ENCODE measurements at regions not wholly inside any gene's neighbourhood (a gene's known extent, or its start where the extent isn't known, plus 50 kb on each side); places are given as distances from the start of the nearest gene placed in this dataset.

GRCh38 chr10:8260645-8261044 lies 206.2 kb downstream of the GATA3 start (continued):
- TF ChIP-seq POU6F1 (CRISPR knock-in tag; IDR thresholded peaks at IDR 0.05; ENCODE audit: borderline replicate concordance, low read depth), result no peak
- TF ChIP-seq ZFP3 (CRISPR knock-in tag; IDR thresholded peaks at IDR 0.05), result no peak
- no peak for TF ChIP-seq PPARA (CRISPR knock-in tag; IDR thresholded peaks at IDR 0.05; ENCODE audit: borderline replicate concordance)

GRCh38 chr10:8262317-8262716 lies 207.8 kb downstream of the GATA3 start:
- TF ChIP-seq CSRNP3 (CRISPR knock-in tag; IDR thresholded peaks at IDR 0.05) (no peak), ZNF8 (CRISPR knock-in tag; IDR thresholded peaks at IDR 0.05) (peak; percentile 64)
- no peak for ATAC-seq

GRCh38 chr10:8269976-8270375 lies 215.5 kb downstream of the GATA3 start:
- ATAC-seq, result no peak
- TF ChIP-seq, protein P1, sequence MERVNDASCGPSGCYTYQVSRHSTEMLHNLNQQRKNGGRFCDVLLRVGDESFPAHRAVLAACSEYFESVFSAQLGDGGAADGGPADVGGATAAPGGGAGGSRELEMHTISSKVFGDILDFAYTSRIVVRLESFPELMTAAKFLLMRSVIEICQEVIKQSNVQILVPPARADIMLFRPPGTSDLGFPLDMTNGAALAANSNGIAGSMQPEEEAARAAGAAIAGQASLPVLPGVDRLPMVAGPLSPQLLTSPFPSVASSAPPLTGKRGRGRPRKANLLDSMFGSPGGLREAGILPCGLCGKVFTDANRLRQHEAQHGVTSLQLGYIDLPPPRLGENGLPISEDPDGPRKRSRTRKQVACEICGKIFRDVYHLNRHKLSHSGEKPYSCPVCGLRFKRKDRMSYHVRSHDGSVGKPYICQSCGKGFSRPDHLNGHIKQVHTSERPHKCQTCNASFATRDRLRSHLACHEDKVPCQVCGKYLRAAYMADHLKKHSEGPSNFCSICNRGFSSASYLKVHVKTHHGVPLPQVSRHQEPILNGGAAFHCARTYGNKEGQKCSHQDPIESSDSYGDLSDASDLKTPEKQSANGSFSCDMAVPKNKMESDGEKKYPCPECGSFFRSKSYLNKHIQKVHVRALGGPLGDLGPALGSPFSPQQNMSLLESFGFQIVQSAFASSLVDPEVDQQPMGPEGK (CRISPR knock-in tag; IDR thresholded peaks at IDR 0.05; ENCODE audit: borderline replicate concordance), result no peak
- TF ChIP-seq ZNF565 (CRISPR knock-in tag; conservative IDR thresholded peaks at IDR 0.05; ENCODE audit: low read depth) (no peak), CSRNP3 (CRISPR knock-in tag; IDR thresholded peaks at IDR 0.05) (no peak), SNAI2 (CRISPR knock-in tag; IDR thresholded peaks at IDR 0.05) (no peak)

GRCh38 chr10:8272794-8273425 lies 218.4 kb downstream of the GATA3 start:
- TF ChIP-seq ZNF8 (CRISPR knock-in tag; IDR thresholded peaks at IDR 0.05) (no peak), ZC3H10 (CRISPR knock-in tag; IDR thresholded peaks at IDR 0.05) (no peak), ISL1 (CRISPR knock-in tag; IDR thresholded peaks at IDR 0.05) (no peak), GLIS3 (CRISPR knock-in tag; IDR thresholded peaks at IDR 0.05) (no peak), PPARA (CRISPR knock-in tag; IDR thresholded peaks at IDR 0.05; ENCODE audit: borderline replicate concordance) (no peak), SNAI2 (CRISPR knock-in tag; IDR thresholded peaks at IDR 0.05) (no peak)
- TF ChIP-seq, protein P2, sequence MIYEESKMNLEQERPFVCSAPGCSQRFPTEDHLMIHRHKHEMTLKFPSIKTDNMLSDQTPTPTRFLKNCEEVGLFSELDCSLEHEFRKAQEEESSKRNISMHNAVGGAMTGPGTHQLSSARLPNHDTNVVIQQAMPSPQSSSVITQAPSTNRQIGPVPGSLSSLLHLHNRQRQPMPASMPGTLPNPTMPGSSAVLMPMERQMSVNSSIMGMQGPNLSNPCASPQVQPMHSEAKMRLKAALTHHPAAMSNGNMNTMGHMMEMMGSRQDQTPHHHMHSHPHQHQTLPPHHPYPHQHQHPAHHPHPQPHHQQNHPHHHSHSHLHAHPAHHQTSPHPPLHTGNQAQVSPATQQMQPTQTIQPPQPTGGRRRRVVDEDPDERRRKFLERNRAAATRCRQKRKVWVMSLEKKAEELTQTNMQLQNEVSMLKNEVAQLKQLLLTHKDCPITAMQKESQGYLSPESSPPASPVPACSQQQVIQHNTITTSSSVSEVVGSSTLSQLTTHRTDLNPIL (CRISPR knock-in tag; IDR thresholded peaks at IDR 0.05; ENCODE audit: low read depth), result no peak
- TF ChIP-seq, protein P1 (CRISPR knock-in tag; IDR thresholded peaks at IDR 0.05; ENCODE audit: borderline replicate concordance), result no peak
- no peak for ATAC-seq

DNA sequence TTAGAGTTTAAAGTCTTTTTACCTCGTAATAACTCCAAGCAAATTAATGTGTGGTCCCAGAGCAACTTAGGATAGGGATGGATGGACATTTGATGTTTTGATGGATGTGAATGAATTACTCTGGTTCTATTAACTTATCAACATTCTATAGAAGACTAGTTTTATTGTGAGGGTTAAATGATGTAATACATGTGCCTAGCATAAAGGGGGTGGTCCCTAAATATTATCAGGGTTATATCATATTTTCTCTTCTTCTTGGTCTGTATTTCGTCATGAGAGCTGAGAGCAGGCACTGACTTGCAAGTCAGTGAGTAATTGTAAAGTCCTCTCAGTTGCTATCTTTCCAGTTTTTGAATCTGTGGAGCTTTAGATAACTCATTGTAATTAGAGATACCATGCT lies 219.3 kb downstream of the GATA3 start:
- no peak for ATAC-seq
- peak; percentile 35; the same call in 1 of the 2 replicates for TF ChIP-seq ISL1 (CRISPR knock-in tag; IDR thresholded peaks at IDR 0.05)
- no peak for TF ChIP-seq TOX (CRISPR knock-in tag; IDR thresholded peaks at IDR 0.05; ENCODE audit: borderline replicate concordance)
